ENCODE measurements at regions not wholly inside any gene's neighbourhood (a gene's known extent, or its start where the extent isn't known, plus 50 kb on each side); places are given as distances from the start of the nearest gene placed in this dataset.

DNA sequence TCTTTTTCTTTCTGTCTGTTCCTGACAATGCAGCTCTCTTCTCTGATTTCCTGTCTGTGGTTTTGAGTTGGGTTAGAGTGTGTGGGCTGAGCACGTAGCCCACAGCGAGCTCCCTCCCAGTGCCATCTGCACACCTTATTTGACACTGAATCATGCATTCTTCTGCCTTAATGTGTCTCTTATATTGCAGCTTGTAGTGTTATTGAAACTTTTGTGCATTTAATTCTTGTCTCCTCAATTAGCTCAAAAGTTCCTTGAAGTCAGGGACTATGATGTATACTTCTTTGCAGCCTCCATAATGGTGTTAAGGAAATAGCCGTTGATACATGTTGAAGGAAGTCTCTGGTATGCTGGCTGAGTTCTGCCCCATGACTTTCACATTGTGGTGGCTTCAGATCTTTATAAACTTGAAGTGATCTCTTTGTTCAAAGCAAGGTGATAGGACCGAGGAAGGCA, 576.2 kb upstream of the CLINT1 start:
- no peak for DNase-seq

DNA sequence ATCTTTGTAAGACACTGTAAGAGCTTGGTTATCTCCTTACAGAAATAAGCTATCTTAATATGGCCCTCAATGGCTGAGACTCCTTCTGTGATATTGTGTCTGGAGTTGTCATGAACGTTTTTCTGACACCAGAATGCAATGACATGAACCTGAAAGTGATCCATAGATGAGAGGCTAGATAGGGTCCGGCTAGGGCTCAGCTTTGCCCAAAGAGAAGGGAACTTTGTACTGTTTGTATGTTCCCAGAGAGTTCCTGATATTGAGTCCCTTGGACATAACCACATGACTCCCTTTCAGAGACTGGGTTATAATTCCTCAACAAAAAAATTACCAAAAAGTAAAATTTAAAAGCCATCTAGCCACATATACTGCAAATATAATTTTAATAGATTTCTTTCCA, 575.8 kb upstream of the CLINT1 start:
- no peak for DNase-seq

DNA sequence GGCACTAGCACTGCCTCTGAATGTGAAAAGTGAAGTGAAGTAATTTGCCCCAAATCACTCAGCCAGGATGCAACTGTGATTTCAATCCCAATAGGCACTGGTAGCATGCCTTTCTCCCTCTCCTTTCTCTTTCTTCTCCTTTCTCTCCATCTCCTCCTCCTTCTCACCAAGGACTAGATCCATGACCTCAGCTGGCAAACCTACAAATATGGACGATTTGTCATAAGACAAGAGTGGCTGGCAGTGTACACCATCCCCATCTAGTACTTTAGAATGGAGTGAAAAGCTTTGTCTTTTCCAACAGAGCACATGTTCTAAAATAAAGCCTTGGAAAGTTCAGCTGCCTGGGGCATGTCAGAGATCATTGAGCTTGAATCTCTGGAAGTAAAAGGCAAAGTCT, 574.7 kb upstream of the CLINT1 start:
- DNase-seq, result no peak

DNA sequence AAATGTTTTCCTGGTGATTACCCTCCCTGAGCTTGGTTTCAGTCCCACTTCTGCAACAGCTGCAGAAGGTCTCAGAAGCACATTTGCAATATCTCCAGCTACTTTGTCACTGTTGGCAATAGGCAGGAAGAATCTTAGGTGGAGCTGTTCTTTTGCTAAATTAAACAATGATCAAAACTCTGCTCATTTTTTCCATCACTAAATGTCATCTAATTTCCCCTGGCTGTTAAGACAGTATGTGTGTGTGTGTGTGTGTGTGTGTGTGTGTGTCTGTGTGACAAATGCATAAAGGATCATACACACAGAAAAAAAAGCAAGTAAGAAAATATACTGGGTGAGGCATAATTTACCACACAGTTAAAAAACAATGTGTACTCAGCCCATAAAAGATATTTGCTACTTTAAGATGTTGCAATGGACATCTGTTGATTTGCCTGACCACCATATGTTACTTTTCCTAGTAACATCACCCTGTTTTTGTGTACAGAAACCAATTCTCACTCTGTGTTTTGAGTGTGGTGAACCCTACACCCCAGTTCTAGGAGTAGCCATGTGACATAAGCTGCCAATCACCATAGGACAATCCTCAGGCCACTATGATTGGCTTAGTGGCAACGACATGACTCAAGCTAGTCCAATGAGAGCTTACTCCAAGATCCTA, 572.6 kb upstream of the CLINT1 start:
- DNase-seq, result no peak

DNA sequence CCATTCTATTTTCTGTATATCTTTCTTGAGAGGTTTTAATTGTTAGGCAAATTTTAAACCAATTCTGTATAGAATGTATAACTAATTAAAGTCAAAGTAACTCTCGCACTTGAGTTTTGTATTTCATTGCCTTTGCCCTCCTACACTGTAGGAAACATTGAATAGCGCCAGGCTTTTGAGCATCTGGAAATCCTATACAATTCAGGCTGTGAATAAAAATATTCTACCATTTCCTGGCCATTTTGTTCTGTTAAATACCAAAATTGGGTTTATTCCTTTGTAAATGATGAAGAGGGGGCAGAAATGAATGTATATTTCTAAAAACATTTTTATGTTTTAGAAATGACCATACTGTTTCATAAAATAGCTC, 571.8 kb upstream of the CLINT1 start:
- DNase-seq, result no peak

DNA sequence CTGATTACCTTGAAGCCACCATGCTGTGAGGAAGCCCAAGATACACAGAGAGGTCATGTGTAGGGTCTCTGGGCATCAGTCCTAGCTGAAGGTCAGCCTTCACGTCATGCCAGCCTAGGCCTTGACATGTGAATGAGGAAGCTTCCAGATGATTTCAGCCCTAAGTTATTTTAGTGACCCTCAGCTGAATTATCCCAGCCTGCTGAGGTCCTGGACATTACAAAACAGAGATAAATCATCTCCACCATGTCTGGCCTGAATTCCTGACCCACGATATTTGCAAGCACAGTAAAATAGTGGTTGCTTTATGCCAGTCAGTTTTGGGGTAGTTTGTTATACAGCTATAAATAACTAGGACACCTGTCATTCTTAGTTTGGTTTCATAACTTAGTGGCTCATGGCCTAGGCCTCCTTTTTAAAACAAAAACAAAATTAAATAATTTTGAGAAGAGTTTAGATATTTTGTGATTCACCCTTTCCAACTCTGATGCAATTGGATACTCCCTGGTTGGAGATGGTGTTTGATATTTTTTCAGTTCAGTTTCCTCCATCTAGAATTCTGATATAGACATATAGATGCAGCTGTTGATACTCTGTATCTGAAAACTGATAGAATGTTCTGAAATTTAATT, 571.3 kb upstream of the CLINT1 start:
- no peak for DNase-seq

DNA sequence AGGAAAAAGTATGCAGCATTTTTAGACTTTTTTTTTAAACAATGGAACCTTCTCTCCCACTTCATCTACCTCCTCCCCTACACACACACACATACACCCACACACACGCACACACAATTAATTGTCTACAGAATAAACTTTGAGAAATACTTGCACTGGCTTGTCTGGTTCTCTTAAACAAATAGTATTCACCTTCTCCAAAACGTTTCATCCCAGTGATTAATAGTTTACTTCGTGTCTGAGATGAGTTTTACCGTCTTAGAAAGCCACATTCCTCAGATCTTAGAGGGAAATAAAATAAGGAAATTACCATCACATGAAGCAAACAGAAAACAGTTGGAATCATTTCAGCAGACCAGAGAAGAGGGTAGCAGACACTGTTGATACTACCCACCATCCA, 570.6 kb upstream of the CLINT1 start:
- DNase-seq, result no peak

DNA sequence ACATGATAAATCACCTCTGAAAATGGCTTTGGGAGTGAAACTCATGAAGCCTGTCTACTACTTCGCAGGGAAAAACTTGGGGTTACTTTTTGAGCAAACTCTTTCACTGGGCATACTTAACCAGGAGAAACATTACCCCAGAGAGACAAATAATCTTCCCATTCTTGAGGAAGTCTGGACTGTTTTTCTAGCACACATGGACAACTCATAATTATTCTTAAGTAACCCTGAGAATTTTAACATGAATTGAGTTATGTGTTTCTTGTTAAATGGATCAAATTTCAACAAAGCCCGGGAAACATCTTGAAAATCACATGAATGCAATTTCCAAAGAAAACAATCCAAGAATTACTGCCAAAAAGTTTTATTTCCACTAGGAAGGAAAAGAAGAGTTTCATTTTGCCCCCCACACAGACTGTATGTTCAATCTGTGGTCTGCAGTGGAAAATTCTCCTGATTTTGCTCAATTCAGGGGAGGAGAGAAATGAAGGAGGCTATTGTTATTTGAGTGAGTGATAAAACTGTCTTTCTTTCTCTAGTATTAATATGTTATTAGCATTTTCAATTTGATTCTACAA, 564.8 kb upstream of the CLINT1 start:
- DNase-seq, result no peak

DNA sequence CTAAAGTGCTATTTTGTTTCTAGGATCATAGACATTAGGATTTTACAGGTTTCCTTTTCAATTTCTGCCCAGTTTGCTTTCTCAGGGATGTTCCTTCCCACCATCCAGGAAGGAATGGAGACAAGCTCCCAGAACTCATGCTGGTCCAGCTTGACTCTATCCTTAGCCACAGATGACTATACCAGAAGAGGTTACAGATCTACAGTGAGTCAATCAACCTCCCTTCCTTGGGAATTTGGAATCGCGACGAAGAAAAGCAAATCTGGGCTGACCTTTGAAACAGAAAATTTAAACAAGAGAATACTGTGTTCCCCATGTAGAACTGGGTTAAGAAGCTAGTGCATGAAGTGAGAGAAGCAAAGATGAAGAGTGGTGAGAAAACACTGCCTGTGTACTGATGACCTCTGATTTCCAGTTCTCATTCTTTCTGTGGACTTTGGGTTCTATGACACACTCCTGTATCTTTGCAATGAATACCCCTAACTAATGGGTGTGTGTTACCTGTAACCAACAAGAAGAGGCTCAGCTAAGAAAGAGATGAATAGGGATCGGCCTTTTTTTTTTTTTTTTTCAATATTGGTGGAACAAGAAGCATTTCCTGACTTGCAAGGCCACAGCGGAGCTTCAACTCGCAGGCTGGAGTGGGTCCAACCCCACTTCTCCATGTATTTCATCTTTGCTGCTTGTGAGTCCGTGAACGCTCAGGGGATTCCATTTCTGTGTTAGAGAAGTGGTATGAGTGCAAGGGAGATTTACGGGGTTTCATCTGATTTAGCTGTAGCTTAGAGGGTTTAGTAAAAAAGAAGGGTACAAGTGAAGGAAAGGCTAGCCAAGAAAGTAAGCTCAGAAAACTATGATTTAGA, 563.9 kb upstream of the CLINT1 start:
- no peak for DNase-seq

DNA sequence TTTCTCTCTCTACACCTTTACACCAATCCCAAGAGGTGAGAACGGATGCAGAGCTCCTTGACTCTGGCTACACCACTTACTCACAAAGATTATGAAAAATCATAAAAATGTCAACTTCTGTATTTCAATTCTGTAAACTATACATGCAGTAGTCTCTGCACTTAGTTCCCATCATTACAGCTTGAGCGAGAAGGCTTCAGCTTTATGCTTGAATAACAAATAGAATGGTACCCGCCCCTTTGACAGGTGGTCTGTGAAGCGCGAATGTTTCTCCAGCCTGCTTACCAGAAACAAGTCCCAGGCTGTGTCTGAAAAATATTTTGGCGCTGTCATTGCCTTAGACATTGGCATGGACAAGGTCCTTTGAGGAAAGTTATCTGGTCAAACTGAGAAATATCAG, 562.4 kb upstream of the CLINT1 start:
- DNase-seq, result no peak

DNA sequence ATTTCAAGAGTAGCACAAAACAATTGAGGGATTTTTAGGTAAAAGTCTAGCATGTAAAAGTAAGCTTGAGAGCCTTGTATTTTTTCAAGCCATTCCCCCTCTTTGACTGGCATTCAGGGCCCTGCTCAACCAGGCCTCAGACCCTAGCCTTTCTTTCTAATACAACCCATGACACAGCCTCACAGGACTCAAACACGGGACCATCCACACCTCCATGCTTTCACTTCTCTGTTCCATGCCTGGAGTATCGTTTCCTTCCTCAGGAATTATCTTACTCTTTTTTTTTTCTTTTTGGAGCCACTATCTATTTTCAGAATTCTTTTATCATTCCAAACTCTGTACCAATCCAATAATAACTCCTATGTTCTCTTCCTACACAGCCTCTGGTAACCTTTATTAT, 560.2 kb upstream of the CLINT1 start:
- no peak for DNase-seq

DNA sequence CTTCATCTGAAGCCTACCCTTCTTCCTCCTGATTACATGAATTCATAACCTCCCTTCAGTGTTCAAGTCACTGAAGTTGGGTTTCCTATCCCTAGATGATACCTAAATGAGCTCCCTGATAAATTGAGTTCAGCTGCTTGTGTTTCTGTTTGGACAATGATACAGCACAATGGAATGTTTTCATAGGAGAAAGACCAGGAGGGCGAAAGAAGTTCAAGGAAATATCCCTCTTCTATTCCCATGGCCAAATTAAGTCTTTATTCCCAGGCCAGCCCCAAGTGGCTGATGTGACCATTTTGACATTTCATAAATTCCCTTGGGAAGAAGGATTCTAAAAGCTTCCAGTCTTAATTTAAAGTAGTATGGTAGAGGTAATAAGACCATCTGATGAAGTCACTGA, 555.8 kb upstream of the CLINT1 start:
- no peak for DNase-seq

DNA sequence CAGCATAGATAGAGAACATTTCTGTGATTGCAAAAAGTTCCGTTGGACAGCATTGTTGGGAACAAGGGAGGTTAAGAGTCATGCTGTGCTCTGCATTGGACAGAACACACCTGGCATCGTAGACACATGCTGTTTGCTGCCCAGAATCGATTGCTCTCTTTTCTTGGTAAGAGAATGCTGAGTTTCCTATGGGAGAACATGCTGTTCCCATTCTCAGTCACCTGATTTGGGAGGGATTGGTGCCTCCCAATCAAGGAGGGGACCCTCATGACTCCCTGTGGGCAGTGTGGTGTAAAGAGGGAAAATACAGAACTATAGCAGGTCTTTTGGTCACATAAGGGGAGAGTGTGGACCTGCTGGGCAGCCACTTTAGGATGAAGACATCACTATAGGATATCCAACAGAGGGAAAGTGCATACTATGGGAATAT, 555.4 kb upstream of the CLINT1 start:
- no peak for DNase-seq

DNA sequence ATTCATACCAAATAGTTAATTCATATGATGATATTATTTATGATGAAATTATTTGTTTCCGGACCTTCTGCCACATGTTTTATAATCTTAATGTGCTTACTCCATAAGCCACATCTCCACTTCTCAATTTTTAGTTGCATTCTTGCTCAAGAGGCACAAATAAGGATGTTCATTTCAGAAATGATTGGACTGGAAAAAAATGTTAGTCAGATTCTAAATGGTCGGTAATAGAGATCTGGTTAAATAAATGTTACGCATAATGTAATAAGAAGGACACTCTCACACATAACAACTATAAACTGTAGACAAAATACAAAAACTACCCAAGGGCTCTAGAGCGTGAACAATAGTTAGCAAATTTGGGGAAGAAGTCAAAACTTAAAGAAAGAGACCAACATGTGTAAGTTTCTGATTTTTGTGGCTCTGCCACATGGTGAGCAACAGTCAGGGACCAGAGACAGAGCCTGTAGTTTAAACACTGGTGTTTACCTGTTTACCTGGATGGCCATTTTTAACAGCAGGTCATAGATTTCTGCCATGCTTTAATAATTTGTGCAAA, 554.3 kb upstream of the CLINT1 start:
- no peak for DNase-seq

DNA sequence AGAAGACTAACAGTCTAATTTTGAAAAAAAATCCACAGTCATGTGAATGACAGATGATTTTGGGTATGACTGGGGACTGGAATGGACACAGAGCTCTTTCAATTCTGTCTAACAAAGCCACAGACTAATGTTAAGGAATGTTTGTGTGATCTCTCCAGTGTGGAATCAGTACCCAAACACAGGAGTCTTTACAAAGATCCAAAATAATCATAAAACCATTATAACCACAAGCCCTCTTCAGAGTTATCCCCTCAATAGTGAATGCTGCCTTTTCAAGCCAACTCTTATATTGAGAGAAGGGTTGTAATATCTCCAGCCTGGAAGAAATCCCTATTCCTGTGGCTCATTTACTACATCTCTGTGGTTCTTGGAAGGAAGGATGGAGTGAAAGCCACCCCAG, 552.0 kb upstream of the CLINT1 start:
- DNase-seq, result no peak

DNA sequence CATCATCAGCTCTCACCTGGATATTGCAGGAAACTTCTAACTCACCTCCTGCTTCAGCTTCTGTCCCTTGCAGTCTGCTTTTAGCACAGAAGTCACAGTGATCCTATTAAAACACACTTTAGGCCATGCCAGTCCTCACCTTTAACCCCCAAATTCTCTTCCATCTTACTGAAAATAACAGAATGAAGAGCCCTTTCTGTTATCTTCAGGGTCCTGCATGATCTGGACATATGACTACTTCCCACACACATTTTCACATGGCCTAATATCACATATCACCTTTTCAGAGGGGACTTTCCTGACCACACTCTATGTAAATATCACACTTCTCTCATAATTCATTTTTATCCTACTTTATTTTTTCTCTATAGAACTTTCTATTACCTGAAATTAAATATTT, 550.6 kb upstream of the CLINT1 start:
- DNase-seq, result no peak

DNA sequence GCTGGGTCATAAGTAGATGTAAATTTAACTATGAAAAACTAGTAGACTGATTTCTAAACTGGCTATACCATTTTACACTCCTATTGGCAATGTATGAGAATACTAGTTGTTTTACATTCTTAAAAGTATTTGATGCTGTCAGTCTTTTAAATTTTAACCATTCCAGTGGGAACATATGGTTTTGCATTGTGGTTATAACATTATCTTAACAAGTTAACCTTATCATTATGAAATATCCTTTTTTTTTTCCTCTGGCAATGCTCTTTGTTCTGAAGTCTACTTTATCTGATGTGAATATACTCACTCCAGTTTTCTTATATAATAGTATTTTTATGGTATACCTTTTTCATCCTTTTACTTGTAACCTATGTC, 548.9 kb upstream of the CLINT1 start:
- DNase-seq, result no peak

DNA sequence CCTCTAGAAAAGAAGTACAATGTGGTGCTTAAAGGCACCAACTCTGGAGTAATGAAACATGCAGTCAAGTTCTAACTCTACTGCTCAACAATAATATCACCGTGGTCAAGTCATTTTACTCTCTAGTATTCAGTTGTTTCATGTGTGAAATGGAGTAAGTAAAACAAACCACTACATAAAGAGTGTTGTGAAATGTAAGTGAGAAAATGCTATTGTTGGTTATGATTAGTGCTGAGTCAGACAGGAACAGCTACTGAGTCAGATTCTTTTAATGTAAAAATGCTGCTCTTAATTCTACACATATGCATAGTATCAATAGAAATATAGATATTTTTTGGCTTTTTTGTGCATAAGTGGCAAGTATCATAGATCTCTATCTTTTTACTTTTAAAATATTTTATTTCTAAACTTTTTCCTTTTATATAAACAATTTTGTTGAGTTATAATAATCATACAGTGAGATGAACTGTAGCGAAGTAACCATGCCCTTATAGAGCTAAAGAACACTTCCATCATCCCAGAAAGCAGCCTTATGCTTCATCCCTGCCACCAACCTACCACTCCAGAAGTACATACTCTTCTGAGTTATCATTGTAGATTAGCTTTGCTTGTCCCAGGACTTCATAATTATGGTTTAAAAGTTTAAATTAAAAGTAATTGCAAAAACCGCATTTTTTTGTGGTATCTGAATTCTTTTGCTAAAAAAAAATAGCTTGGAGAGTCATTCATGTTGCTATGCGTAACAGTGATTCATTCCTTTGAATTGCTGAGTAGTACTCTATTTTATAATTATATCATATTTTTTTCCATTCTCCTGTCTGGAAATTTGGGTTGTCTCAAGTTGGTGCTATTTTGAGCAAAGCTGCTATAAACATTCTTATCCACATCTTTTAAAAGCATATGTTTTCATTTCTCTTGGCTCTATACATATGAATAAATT, 548.2 kb upstream of the CLINT1 start:
- DNase-seq, result no peak

DNA sequence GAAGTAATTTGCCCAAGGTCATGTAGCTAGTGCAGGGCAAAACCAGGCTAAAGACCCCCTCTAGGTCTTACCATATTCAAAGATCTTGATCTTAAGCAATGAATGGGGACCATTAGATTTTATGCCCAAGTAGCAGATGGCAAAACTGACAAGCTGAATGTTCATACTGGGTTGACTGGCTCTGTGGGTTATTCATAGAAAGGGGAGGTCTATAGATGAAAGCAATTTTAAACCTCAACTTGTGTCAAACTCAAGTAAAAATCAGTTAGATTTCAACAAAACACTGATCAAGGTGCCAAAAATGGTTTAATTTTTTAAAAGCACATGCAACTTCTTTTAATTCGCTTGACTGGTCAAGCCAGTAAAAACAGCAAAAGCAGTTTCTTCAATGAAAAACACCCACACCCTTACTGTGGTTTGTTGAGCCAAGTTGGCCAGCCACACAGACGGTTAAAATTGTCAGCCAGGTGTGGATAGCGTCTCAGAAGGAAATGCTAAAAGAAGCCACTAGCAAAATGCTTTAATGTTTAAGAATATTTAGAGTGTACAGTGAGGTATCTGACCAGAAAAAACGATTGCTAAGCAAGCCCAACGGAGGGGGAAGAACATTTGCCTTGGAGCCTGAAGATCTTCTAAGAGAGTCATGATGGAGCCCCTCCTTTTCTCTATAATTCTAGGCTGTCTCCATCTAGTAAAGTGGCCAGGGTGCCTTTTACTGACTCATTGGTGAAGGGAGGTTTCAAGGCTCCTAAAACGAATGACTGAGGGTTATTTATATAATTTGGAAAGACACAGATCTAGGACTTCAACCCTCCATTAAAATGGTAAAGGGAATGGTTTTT, 539.6 kb upstream of the CLINT1 start:
- no peak for DNase-seq

DNA sequence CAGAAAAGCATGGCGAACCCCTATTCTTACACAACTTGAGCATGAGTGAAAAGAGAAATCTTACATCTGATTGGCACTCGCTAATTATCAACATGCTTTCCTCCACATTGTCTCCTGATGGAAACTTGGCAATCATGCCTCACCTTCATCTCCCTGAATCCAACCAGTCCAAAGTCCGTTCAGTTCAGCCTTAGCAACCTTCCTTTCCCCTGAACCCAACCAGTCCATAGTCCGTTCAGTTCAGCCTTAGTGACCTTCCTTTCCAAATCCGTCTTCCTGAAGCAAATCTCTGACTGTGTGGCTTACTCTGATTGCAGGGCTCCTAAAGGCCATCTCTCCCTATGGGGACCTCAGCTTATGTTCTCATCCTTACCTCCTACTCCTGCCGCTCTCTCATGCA, 538.3 kb upstream of the CLINT1 start:
- no peak for DNase-seq

DNA sequence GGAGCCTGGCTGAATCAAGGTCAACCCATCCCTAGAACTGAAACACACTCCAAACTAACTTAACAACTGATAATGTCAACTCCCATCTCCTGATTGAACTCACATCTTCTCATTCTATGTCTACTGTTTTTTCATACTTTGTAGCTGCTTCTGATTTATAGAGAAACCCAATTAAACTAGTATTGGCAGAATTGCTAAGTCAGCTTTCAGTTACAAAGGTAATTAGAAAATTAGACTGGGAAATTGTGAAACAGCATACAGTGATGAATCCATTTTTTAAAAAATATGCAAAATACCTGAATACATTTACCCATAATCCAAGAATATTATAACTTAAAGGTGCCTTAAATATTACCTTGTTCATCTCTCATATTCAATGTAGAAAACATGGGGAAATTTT, 535.2 kb upstream of the CLINT1 start:
- no peak for DNase-seq
